WTC11 (cell line): ENCODE measurements at regions not wholly inside any gene's neighbourhood (a gene's known extent, or its start where the extent isn't known, plus 50 kb on each side); places are given as distances from the start of the nearest gene placed in this dataset.

ENCODE experiments used
- CREB1 ChIP-seq: sonication (generic); formaldehyde crosslinking; IDR thresholded peaks from 2 replicates; pipeline ENCODE4 v1.8.0; 2023; ENCODE audit warnings: mild to moderate bottlenecking, missing genetic modification reagents
- CREM ChIP-seq: sonication (generic); formaldehyde crosslinking; IDR thresholded peaks from 2 replicates; pipeline ENCODE4 v1.8.1; 2022; ENCODE audit warnings: mild to moderate bottlenecking, missing genetic modification reagents, moderate library complexity
- CTCF ChIP-seq: fragments of 200-600 bp; IDR thresholded peaks from 2 replicates; pipeline ENCODE4 v1.8.0; 2022; ENCODE audit warnings: antibody characterized with exemption
- E2F4 ChIP-seq: sonication (generic); formaldehyde crosslinking; IDR thresholded peaks from 2 replicates; pipeline ENCODE4 v1.8.1; 2022; ENCODE audit warnings: low read depth, mild to moderate bottlenecking, moderate library complexity, missing genetic modification reagents, borderline replicate concordance
- MYBL2 ChIP-seq: sonication (generic); formaldehyde crosslinking; IDR thresholded peaks from 2 replicates; pipeline ENCODE4 v1.8.1; 2023; ENCODE audit warnings: mild to moderate bottlenecking, moderate library complexity, missing genetic modification reagents
- NR1H2 ChIP-seq: sonication (generic); formaldehyde crosslinking; IDR thresholded peaks from 2 replicates; pipeline ENCODE4 v1.9.0; 2021; ENCODE audit warnings: mild to moderate bottlenecking, moderate library complexity, missing genetic modification reagents
- RORB ChIP-seq: fragments of 250-450 bp; sonication (Bioruptor Pico); IDR thresholded peaks from 2 replicates; pipeline ENCODE4 v1.9.0; 2021; ENCODE audit warnings: mild to moderate bottlenecking
- SP1 ChIP-seq: sonication (generic); formaldehyde crosslinking; conservative IDR thresholded peaks from 2 replicates; pipeline ENCODE4 v1.8.1; 2022; ENCODE audit warnings: missing genetic modification reagents
- ZNF121 ChIP-seq: sonication (generic); formaldehyde crosslinking; IDR thresholded peaks from 2 replicates; pipeline ENCODE4 v1.8.0; 2023; ENCODE audit warnings: missing genetic modification reagents
- ZNF263 ChIP-seq: sonication (generic); formaldehyde crosslinking; IDR thresholded peaks from 2 replicates; pipeline ENCODE4 v1.8.1; 2022; ENCODE audit warnings: low read depth, mild to moderate bottlenecking, moderate library complexity, missing genetic modification reagents
- TF ChIP-seq, protein P1 (sequence below): sonication (generic); formaldehyde crosslinking; conservative IDR thresholded peaks from 2 replicates; pipeline ENCODE4 v1.8.1; 2023; ENCODE audit warnings: mild to moderate bottlenecking, low read depth, missing genetic modification reagents, moderate library complexity

GRCh38 chr21:35349376-35350080, 300.4 kb upstream of the RUNX1 start:
- TF ChIP-seq NR1H2 = no peak
- no peak for TF ChIP-seq CTCF
- no peak for TF ChIP-seq CREM
- TF ChIP-seq, protein P1, sequence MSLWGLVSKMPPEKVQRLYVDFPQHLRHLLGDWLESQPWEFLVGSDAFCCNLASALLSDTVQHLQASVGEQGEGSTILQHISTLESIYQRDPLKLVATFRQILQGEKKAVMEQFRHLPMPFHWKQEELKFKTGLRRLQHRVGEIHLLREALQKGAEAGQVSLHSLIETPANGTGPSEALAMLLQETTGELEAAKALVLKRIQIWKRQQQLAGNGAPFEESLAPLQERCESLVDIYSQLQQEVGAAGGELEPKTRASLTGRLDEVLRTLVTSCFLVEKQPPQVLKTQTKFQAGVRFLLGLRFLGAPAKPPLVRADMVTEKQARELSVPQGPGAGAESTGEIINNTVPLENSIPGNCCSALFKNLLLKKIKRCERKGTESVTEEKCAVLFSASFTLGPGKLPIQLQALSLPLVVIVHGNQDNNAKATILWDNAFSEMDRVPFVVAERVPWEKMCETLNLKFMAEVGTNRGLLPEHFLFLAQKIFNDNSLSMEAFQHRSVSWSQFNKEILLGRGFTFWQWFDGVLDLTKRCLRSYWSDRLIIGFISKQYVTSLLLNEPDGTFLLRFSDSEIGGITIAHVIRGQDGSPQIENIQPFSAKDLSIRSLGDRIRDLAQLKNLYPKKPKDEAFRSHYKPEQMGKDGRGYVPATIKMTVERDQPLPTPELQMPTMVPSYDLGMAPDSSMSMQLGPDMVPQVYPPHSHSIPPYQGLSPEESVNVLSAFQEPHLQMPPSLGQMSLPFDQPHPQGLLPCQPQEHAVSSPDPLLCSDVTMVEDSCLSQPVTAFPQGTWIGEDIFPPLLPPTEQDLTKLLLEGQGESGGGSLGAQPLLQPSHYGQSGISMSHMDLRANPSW = no peak
- no peak for TF ChIP-seq CREB1 (CRISPR knock-in tag)
- TF ChIP-seq E2F4 (CRISPR knock-in tag) = no peak
- TF ChIP-seq RORB (CRISPR knock-in tag) = no peak
- TF ChIP-seq SP1 (CRISPR knock-in tag) = no peak
- TF ChIP-seq ZNF121 (CRISPR knock-in tag) = no peak
- TF ChIP-seq ZNF263 (CRISPR knock-in tag) = no peak
- TF ChIP-seq MYBL2 (CRISPR knock-in tag) = no peak
